ENCODE measurements at regions not wholly inside any gene's neighbourhood (a gene's known extent, or its start where the extent isn't known, plus 50 kb on each side); places are given as distances from the start of the nearest gene placed in this dataset.

GRCh38 chr1:55641947-55642346 lies 426.8 kb upstream of the USP24 start (continued):
- no peak for TF ChIP-seq AFF4 (CRISPR knock-in tag; IDR thresholded peaks at IDR 0.05; ENCODE audit: borderline replicate concordance)

GRCh38 chr1:55640708-55641473 lies 425.7 kb upstream of the USP24 start:
- Mint-ChIP-seq H3K27ac (no peak overlapping the region), H3K9me3 (peaks cover 7% of the 10 kb centered on the region), H3K4me1 (no peaks in the 10 kb centered on the region; the same call in 1 of the 2 replicates), H3K36me3 (no peaks in the 10 kb centered on the region), H3K4me3 (no peak overlapping the region), H3K27me3 (ENCODE audit: low read depth) (no peaks in the 10 kb centered on the region; the same call in 1 of the 2 replicates)
- CTCF ChIA-PET: interaction anchor here (0.9 to 1.6 kb wide), 2 partner anchors 162 to 265 kb away, joined by 4 read pairs; no protein-coding TSS in a partner anchor
- ATAC-seq (no peak), DNase-seq (ENCODE audit: low spot score) (no peak)
- POLR2A ChIA-PET: interaction anchor here (0.9 kb wide), 1 partner anchor 17 kb away, joined by 4 read pairs; no protein-coding TSS in a partner anchor
- TF ChIP-seq ZNF263 (CRISPR knock-in tag; IDR thresholded peaks at IDR 0.05; ENCODE audit: low read depth) (no peak), ARID4B (CRISPR knock-in tag; IDR thresholded peaks at IDR 0.05; ENCODE audit: borderline replicate concordance) (no peak), ELF4 (CRISPR knock-in tag; IDR thresholded peaks at IDR 0.05; ENCODE audit: low read depth) (no peak), FOXK1 (CRISPR knock-in tag; IDR thresholded peaks at IDR 0.05) (no peak), MYBL2 (CRISPR knock-in tag; IDR thresholded peaks at IDR 0.05) (no peak), PRRX2 (CRISPR knock-in tag; IDR thresholded peaks at IDR 0.05) (no peak), FOXP1 (CRISPR knock-in tag; IDR thresholded peaks at IDR 0.05; ENCODE audit: borderline replicate concordance) (no peak), ETV6 (CRISPR knock-in tag; IDR thresholded peaks at IDR 0.05) (no peak), IRF2 (CRISPR knock-in tag; IDR thresholded peaks at IDR 0.05; ENCODE audit: borderline replicate concordance, low read depth) (no peak), EMX1 (CRISPR knock-in tag; IDR thresholded peaks at IDR 0.05) (no peak), E2F4 (CRISPR knock-in tag; IDR thresholded peaks at IDR 0.05; ENCODE audit: borderline replicate concordance, low read depth) (no peak), SMAD3 (CRISPR knock-in tag; IDR thresholded peaks at IDR 0.05; ENCODE audit: borderline replicate concordance) (no peak), PRDM15 (CRISPR knock-in tag; IDR thresholded peaks at IDR 0.05) (no peak), CTCF (IDR thresholded peaks at IDR 0.05) (no peak), NR1H2 (CRISPR knock-in tag; IDR thresholded peaks at IDR 0.05) (no peak), USF2 (CRISPR knock-in tag; IDR thresholded peaks at IDR 0.05) (no peak), CREB1 (CRISPR knock-in tag; IDR thresholded peaks at IDR 0.05) (no peak), MAX (CRISPR knock-in tag; IDR thresholded peaks at IDR 0.05) (no peak)
